ENCODE measurements at regions not wholly inside any gene's neighbourhood (a gene's known extent, or its start where the extent isn't known, plus 50 kb on each side); places are given as distances from the start of the nearest gene placed in this dataset.

GRCh38 chr15:84398763-84399701, 163.5 kb downstream of the GOLGA6L4 start:
- TF ChIP-seq CTCF (IDR thresholded peaks at IDR 0.05): no peak
- no peak for TF ChIP-seq POLR2A (IDR thresholded peaks at IDR 0.05)
